NCI-H1417 treated with DMSO at 0.1 percent for 48 hours (cell line): ENCODE measurements at regions not wholly inside any gene's neighbourhood (a gene's known extent, or its start where the extent isn't known, plus 50 kb on each side); places are given as distances from the start of the nearest gene placed in this dataset.
"Not testable (repeated sequence)": the region's sequence is repeated elsewhere in the genome, so short reads cannot be mapped to it uniquely, and the experiment has no call there.

Experiments used
- DNase-seq: peaks from one replicate; lab custom pipeline; 2025; lab: John Stamatoyannopoulos, UW

- no peak for DNase-seq
Measured at GRCh38 chr6:115811541-115811940, 249.2 kb downstream of the FRK start.

- DNase-seq, result no peak
Measured at GRCh38 chr6:115798229-115798628, 262.5 kb downstream of the FRK start.

- DNase-seq, result no peak
Measured at GRCh38 chr6:115796829-115797228, 263.9 kb downstream of the FRK start.

GRCh38 chr6:115796061-115796460, 264.6 kb downstream of the FRK start:
- DNase-seq, result no peak

GRCh38 chr6:115783402-115784061, 277.2 kb downstream of the FRK start:
- DNase-seq, result no peak

- no peak for DNase-seq
Measured at GRCh38 chr6:115782612-115783011, 278.1 kb downstream of the FRK start.

- no peak for DNase-seq
Measured at GRCh38 chr6:115773741-115774140, 286.9 kb downstream of the FRK start.

- no peak for DNase-seq
Measured at GRCh38 chr6:115770851-115771250, 289.8 kb downstream of the FRK start.

- DNase-seq, result no peak
Measured at GRCh38 chr6:115768500-115768899, 292.2 kb downstream of the FRK start.

GRCh38 chr6:115767931-115768330, 292.8 kb downstream of the FRK start:
- no peak for DNase-seq

- DNase-seq, result no peak
Measured at GRCh38 chr6:115766745-115767462, 293.8 kb downstream of the FRK start.

- no peak for DNase-seq
Measured at GRCh38 chr6:115765966-115766365, 294.7 kb downstream of the FRK start.

- no peak for DNase-seq
Measured at GRCh38 chr6:115759051-115759450, 301.6 kb downstream of the FRK start.

GRCh38 chr6:115753446-115753845, 307.2 kb downstream of the FRK start:
- DNase-seq, result no peak

- DNase-seq, result no peak
Measured at GRCh38 chr6:115750946-115751345, 309.7 kb downstream of the FRK start.

- no peak for DNase-seq
Measured at GRCh38 chr6:115750292-115750691, 310.4 kb downstream of the FRK start.

GRCh38 chr6:115747719-115748118, 313.0 kb downstream of the FRK start:
- DNase-seq, result no peak

GRCh38 chr6:115746583-115746982, 314.1 kb downstream of the FRK start:
- DNase-seq, result not testable (repeated sequence)

- no peak for DNase-seq
Measured at GRCh38 chr6:115740907-115741306, 319.8 kb downstream of the FRK start.

GRCh38 chr6:115735610-115736009, 325.1 kb downstream of the FRK start:
- no peak for DNase-seq

- DNase-seq, result no peak
Measured at GRCh38 chr6:115733426-115733825, 327.3 kb downstream of the FRK start.

GRCh38 chr6:115729036-115729435, 331.7 kb downstream of the FRK start:
- DNase-seq, result no peak

GRCh38 chr6:115728171-115728570, 332.5 kb downstream of the FRK start:
- no peak for DNase-seq

- no peak for DNase-seq
Measured at GRCh38 chr6:115721564-115721963, 339.1 kb downstream of the FRK start.
